ENCODE measurements at regions not wholly inside any gene's neighbourhood (a gene's known extent, or its start where the extent isn't known, plus 50 kb on each side); places are given as distances from the start of the nearest gene placed in this dataset.
A peak's percentile ranks its signal among the peaks of the same experiment; 100 is the strongest.

DNA sequence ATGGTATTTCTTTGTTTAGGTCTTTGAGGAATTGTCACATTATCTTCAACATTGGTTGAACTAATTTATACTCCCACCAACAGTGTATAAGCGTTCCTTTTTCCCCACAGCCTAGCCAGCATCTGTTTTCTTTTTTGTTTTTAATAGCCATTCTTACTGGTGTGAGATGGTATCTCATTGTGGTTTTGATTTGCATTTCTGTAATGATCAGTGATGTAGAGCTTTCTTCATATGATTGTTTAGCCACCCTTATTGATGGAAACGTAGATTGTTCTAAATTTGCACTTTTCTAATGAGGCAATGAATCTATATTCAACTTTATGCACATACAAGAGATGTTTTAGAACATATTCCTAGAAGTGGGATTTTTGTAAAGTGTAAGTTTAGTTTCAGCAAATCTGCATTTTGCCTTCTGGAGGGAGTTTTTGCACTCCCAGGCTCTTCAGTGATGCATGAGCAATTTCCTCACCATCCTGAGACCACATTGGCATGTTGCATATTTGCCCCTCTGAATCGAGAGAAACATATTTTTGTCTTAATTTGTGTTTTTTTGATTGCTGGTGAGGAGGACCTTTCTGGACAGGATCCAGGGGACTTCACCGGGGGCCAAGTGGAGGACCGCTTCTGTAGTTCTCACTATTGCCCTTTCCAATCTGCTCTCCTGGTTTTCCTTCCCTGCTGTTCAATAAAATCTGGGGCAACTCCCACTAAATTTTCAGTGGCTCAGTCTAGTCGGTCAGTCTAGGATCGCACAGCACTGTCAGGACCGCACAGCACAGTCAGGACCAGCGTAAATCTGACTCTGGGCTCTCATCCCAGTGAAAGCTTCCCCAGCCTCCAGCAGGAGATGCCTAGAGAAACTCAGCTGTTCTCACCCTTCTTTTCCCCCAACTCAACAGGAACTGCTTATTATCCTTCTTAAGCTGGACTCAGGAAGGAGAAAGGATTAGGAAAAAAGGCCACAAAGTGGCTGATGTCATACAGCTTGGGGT lies 157.0 kb downstream of the PTPN20 start:
- Mint-ChIP-seq H3K27me3 (no peaks in the 10 kb centered on the region), H3K4me1 (no peaks in the 10 kb centered on the region), H3K9me3 (no peaks in the 10 kb centered on the region), H3K4me3 (no peak overlapping the region), H3K27ac (no peak overlapping the region)
- ATAC-seq (no peak), DNase-seq (no peak)

GRCh38 chr10:47070541-47070940 lies 159.3 kb downstream of the PTPN20 start:
- DNase-seq, result no peak
- H3K9me3 Mint-ChIP-seq, result no peaks in the 10 kb centered on the region
- H3K27ac Mint-ChIP-seq, result peak overlapping the region in 1 of 2 donors; percentile 5
- H3K4me1 Mint-ChIP-seq, result peaks cover 2% of the 10 kb centered on the region
- H3K4me3 Mint-ChIP-seq, result no peak overlapping the region
- no peak for ATAC-seq
- no peaks in the 10 kb centered on the region for H3K27me3 Mint-ChIP-seq

DNA sequence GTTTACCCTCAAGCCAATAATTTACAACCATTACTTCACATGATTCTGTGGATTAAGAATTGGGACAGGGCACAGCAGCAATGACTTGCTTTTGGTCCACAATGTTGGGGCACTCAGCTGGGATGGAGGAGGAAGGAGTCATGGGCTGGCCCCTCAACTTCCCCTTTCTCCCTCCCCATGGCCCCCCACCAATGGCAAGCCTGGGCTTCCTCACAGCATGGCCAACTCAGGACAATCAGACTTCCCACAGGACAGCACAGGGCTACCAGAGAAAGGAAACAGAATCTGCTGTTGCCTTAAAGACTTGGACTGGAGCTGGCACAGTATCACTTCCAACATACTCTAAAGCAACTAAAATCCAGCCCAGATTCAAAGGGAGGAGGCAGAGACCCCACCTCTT lies 160.7 kb downstream of the PTPN20 start:
- H3K4me1 Mint-ChIP-seq, result peaks cover 16% of the 10 kb centered on the region
- ATAC-seq (no peak), DNase-seq (no peak)
- H3K27me3 Mint-ChIP-seq, result no peaks in the 10 kb centered on the region
- H3K4me3 Mint-ChIP-seq, result no peak overlapping the region
- no peak overlapping the region for H3K27ac Mint-ChIP-seq
- H3K9me3 Mint-ChIP-seq, result no peaks in the 10 kb centered on the region

- H3K4me3 Mint-ChIP-seq, result no peak overlapping the region
- no peak for ATAC-seq
- no peak for DNase-seq
- H3K4me1 Mint-ChIP-seq, result peaks cover 28% of the 10 kb centered on the region
- no peaks in the 10 kb centered on the region for H3K27me3 Mint-ChIP-seq
- H3K9me3 Mint-ChIP-seq, result no peaks in the 10 kb centered on the region
- H3K27ac Mint-ChIP-seq, result no peak overlapping the region
These were observed 162.7 kb downstream of the PTPN20 start for GRCh38 chr10:47073967-47074366.

DNA sequence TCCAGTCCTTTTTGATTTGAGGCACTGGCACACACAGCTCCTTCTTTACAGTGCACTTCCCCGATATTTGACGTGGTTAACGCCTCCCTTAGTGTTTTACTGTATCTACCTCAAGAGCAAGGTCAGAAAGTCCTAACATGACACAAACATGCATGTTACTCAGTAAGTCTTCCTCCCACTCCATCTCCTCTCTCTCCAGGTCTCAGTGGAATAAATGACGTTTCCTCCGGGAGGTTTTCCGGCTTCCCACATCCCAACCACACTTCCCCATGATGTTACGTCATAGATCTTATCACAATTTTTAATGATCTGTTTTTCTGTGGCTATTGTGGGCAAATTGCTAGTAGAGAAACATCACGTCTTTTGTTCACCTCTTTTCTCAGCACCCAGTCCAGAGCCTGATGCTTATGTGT lies 165.7 kb downstream of the PTPN20 start:
- H3K27me3 Mint-ChIP-seq, result no peaks in the 10 kb centered on the region
- ATAC-seq, result no peak
- H3K27ac Mint-ChIP-seq, result peak overlapping the region in 1 of 2 donors; percentile 42
- H3K4me3 Mint-ChIP-seq, result no peak overlapping the region
- no peak for DNase-seq
- no peaks in the 10 kb centered on the region for H3K9me3 Mint-ChIP-seq
- peaks cover 52% of the 10 kb centered on the region for H3K4me1 Mint-ChIP-seq

DNA sequence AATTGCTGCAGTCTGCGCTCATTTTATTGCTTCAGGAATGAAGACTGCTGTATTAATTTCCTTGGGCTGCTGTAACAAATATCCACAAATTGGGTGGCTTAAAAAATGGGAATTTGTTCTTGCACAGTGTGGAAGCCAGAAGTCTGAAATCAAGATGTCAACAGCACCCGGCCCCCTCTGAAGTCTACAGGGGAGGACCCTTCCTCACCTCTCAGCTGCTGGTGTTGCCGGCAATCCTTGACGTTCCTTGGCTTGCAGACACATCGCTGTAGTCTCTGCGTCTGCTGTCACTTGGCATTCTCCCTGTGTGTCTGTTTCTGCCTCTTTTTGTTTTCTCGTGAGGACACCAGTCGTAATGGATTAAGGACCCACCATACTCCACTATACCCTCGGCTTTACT lies 166.2 kb downstream of the PTPN20 start:
- DNase-seq (no peak), ATAC-seq (no peak)
- Mint-ChIP-seq H3K4me1 (peaks cover 54% of the 10 kb centered on the region), H3K4me3 (no peak overlapping the region), H3K27me3 (no peaks in the 10 kb centered on the region), H3K9me3 (no peaks in the 10 kb centered on the region), H3K27ac (no peak overlapping the region)

- no peaks in the 10 kb centered on the region for H3K9me3 Mint-ChIP-seq
- H3K27ac Mint-ChIP-seq, result no peak overlapping the region
- H3K4me3 Mint-ChIP-seq, result no peak overlapping the region
- H3K27me3 Mint-ChIP-seq, result no peaks in the 10 kb centered on the region
- DNase-seq (no peak), ATAC-seq (no peak)
- H3K4me1 Mint-ChIP-seq, result peaks cover 54% of the 10 kb centered on the region
These were observed 166.7 kb downstream of the PTPN20 start for GRCh38 chr10:47077941-47078340.

DNA sequence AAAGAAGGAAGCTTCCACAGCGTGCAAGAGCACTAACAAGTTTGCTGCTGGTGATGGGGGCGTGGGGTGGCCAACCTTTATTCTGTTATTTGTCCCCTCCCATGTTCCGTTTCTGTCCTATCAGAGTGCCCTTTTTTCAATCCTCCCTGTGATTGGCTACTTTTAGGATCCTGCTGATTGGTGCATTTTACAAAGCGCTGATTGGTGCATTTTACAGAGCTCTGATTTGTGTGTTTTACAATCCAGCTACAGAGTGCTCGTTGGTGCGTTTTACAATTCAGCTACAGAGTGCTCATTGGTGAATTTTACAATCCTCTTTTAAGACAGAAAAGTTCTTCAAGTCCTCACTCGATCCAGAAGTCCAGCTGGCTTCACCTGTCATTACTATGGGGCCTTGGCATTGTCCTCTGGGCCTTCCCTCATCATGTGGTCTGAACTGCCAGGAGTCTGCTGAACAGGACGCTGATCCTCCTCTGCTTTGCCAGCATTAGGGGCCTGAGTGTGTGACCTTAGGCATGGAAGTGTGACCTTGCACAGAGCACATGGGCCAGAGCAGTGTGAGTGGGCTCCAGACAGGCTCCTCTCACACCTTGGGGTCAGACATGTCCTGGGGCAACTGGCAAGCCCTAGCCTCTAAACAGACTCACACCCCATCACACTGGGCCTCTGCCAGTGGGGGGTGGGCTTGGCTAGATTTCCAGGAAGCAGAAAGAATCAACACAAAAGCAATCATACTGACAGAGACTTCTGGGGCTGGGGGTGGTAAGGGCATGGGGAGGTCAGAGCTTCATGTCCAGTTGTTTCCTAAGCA lies 167.4 kb downstream of the PTPN20 start:
- Mint-ChIP-seq H3K27ac (no peak overlapping the region), H3K4me1 (peaks cover 54% of the 10 kb centered on the region), H3K9me3 (no peaks in the 10 kb centered on the region), H3K4me3 (no peak overlapping the region), H3K27me3 (no peaks in the 10 kb centered on the region)
- no peak for DNase-seq
- ATAC-seq, result no peak

GRCh38 chr10:47079204-47079580 lies 168.0 kb downstream of the PTPN20 start:
- no peak for ATAC-seq
- no peak overlapping the region for H3K4me3 Mint-ChIP-seq
- no peak for DNase-seq
- no peaks in the 10 kb centered on the region for H3K27me3 Mint-ChIP-seq
- H3K4me1 Mint-ChIP-seq, result peaks cover 54% of the 10 kb centered on the region
- H3K9me3 Mint-ChIP-seq, result no peaks in the 10 kb centered on the region
- H3K27ac Mint-ChIP-seq, result no peak overlapping the region

GRCh38 chr10:47081264-47081663 lies 170.0 kb downstream of the PTPN20 start:
- H3K27ac Mint-ChIP-seq, result no peak overlapping the region
- ATAC-seq (peak; percentile 48), DNase-seq (no peak)
- no peaks in the 10 kb centered on the region for H3K27me3 Mint-ChIP-seq
- no peak overlapping the region for H3K4me3 Mint-ChIP-seq
- H3K9me3 Mint-ChIP-seq, result no peaks in the 10 kb centered on the region
- H3K4me1 Mint-ChIP-seq, result peaks cover 45% of the 10 kb centered on the region

- DNase-seq (no peak), ATAC-seq (no peak)
- no peaks in the 10 kb centered on the region for H3K9me3 Mint-ChIP-seq
- H3K4me3 Mint-ChIP-seq, result no peak overlapping the region
- H3K27ac Mint-ChIP-seq, result no peak overlapping the region
- peaks cover 36% of the 10 kb centered on the region for H3K4me1 Mint-ChIP-seq
- H3K27me3 Mint-ChIP-seq, result no peaks in the 10 kb centered on the region
These were observed 171.0 kb downstream of the PTPN20 start for GRCh38 chr10:47082055-47082784.

GRCh38 chr10:47087667-47088066 lies 176.4 kb downstream of the PTPN20 start:
- H3K4me1 Mint-ChIP-seq, result peaks cover 12% of the 10 kb centered on the region
- H3K27ac Mint-ChIP-seq, result peak overlapping the region; percentile 11 to 45
- H3K4me3 Mint-ChIP-seq, result no peak overlapping the region
- H3K27me3 Mint-ChIP-seq, result no peaks in the 10 kb centered on the region
- DNase-seq, result no peak
- no peaks in the 10 kb centered on the region for H3K9me3 Mint-ChIP-seq
- ATAC-seq, result no peak

- Mint-ChIP-seq H3K4me1 (peaks cover 12% of the 10 kb centered on the region), H3K4me3 (no peak overlapping the region), H3K27ac (no peak overlapping the region), H3K9me3 (no peaks in the 10 kb centered on the region), H3K27me3 (no peaks in the 10 kb centered on the region)
- DNase-seq (no peak), ATAC-seq (no peak)
These were observed 177.6 kb downstream of the PTPN20 start for GRCh38 chr10:47088656-47089354.

- no peak for ATAC-seq
- Mint-ChIP-seq H3K4me3 (no peak overlapping the region), H3K27me3 (no peaks in the 10 kb centered on the region), H3K9me3 (no peaks in the 10 kb centered on the region), H3K4me1 (peaks cover 12% of the 10 kb centered on the region), H3K27ac (no peak overlapping the region)
- no peak for DNase-seq
These were observed 178.8 kb downstream of the PTPN20 start for GRCh38 chr10:47090042-47090441.

DNA sequence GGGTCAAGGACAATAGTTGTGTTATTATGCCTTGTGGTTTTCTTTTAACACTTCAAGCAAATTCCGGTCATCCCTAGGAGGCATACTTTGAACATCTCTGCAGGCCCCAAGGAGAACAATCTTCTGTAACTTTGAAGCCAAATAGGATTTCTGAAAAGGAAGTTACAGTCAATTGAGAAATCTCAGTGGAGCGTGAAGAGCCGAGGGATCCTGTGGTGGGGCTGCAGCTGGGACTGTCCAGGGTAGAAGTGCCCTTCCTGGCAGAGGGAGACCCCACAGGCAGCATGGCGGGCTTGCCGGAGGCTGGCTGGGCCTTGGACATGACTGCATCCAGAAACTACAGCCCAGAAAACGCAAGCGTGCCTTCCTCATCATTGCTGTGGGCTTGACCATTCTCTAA lies 179.7 kb downstream of the PTPN20 start:
- no peak for DNase-seq
- Mint-ChIP-seq H3K27ac (no peak overlapping the region), H3K4me3 (no peak overlapping the region), H3K4me1 (peaks cover 12% of the 10 kb centered on the region), H3K27me3 (no peaks in the 10 kb centered on the region), H3K9me3 (peaks cover 0 to 6% of the 10 kb centered on the region in 2 donors)
- no peak for ATAC-seq

All from stimulated activated naive CD8-positive, alpha-beta T cell treated with anti-CD3 and anti-CD28 coated beads, Interleukin-15, amount 100 ng/mL, for 72 hours (primary cell).